ENCODE measurements at regions not wholly inside any gene's neighbourhood (a gene's known extent, or its start where the extent isn't known, plus 50 kb on each side); places are given as distances from the start of the nearest gene placed in this dataset.
"Not testable (repeated sequence)": the region's sequence is repeated elsewhere in the genome, so short reads cannot be mapped to it uniquely, and the experiment has no call there.

- Histone ChIP-seq H3K27ac (ENCODE audit: low read depth, low read length) (no peak overlapping the region), H4K20me1 (ENCODE audit: low read depth, low read length) (no peaks in the 10 kb centered on the region), H3K9ac (ENCODE audit: low read length) (no peak overlapping the region), H3K9me2 (replicated peaks; ENCODE audit: insufficient read depth, low read length) (no peaks in the 10 kb centered on the region), H3K4me3 (ENCODE audit: insufficient read depth, low read length, poor library complexity, severe bottlenecking) (no peak overlapping the region), H3K4me2 (ENCODE audit: low read depth, low read length, poor library complexity, severe bottlenecking) (no peak overlapping the region), H3K27me3 (ENCODE audit: low read length) (no peaks in the 10 kb centered on the region), H3F3A (ENCODE audit: insufficient read depth) (no peaks in the 10 kb centered on the region), H3K9me3 (ENCODE audit: insufficient read depth, low read length) (peaks cover 8% of the 10 kb centered on the region), H2AFZ (ENCODE audit: low read depth, low read length, severe bottlenecking) (no peak overlapping the region), H3K36me3 (ENCODE audit: low read length) (peaks cover 7% of the 10 kb centered on the region), H3K79me2 (ENCODE audit: insufficient read depth, low read length) (no peaks in the 10 kb centered on the region)
- TF ChIP-seq EZH2phosphoT487 (conservative IDR thresholded peaks at IDR 0.05; ENCODE audit: low read length) = no peak
- no peak for TF ChIP-seq CTCF (IDR thresholded peaks at IDR 0.05; ENCODE audit: insufficient read depth, low read length, poor library complexity, severe bottlenecking)
Observed at GRCh38 chr6:2324166-2324953, 79.0 kb upstream of the GMDS start.

GRCh38 chr6:2317498-2317897, 72.1 kb upstream of the GMDS start:
- not testable (repeated sequence) for H3K79me2 ChIP-seq (ENCODE audit: insufficient read depth, low read length); H3K4me3 ChIP-seq (ENCODE audit: insufficient read depth, low read length, poor library complexity, severe bottlenecking); H3K27me3 ChIP-seq (ENCODE audit: low read length); H3K36me3 ChIP-seq (ENCODE audit: low read length); H4K20me1 ChIP-seq (ENCODE audit: low read depth, low read length); H3K4me2 ChIP-seq (ENCODE audit: low read depth, low read length, poor library complexity, severe bottlenecking); H3F3A ChIP-seq (ENCODE audit: insufficient read depth); H3K27ac ChIP-seq (ENCODE audit: low read depth, low read length); H2AFZ ChIP-seq (ENCODE audit: low read depth, low read length, severe bottlenecking); H3K9ac ChIP-seq (ENCODE audit: low read length); H3K9me3 ChIP-seq (ENCODE audit: insufficient read depth, low read length); H3K9me2 ChIP-seq (replicated peaks; ENCODE audit: insufficient read depth, low read length)

- Histone ChIP-seq H3K79me2 (ENCODE audit: insufficient read depth, low read length) (no peaks in the 10 kb centered on the region), H3K9ac (ENCODE audit: low read length) (no peak overlapping the region), H3K9me3 (ENCODE audit: insufficient read depth, low read length) (no peaks in the 10 kb centered on the region), H4K20me1 (ENCODE audit: low read depth, low read length) (no peaks in the 10 kb centered on the region), H3K27ac (ENCODE audit: low read depth, low read length) (no peak overlapping the region), H3K9me2 (replicated peaks; ENCODE audit: insufficient read depth, low read length) (no peaks in the 10 kb centered on the region), H3K36me3 (ENCODE audit: low read length) (no peaks in the 10 kb centered on the region), H2AFZ (ENCODE audit: low read depth, low read length, severe bottlenecking) (no peak overlapping the region), H3K27me3 (ENCODE audit: low read length) (no peaks in the 10 kb centered on the region), H3K4me2 (ENCODE audit: low read depth, low read length, poor library complexity, severe bottlenecking) (no peak overlapping the region), H3F3A (ENCODE audit: insufficient read depth) (no peaks in the 10 kb centered on the region), H3K4me3 (ENCODE audit: insufficient read depth, low read length, poor library complexity, severe bottlenecking) (no peak overlapping the region)
- no peak for TF ChIP-seq CTCF (IDR thresholded peaks at IDR 0.05; ENCODE audit: insufficient read depth, low read length, poor library complexity, severe bottlenecking)
- no peak for TF ChIP-seq EZH2phosphoT487 (conservative IDR thresholded peaks at IDR 0.05; ENCODE audit: low read length)
Observed at GRCh38 chr6:2314641-2315040, 69.2 kb upstream of the GMDS start.

- no peaks in the 10 kb centered on the region for H3K27me3 ChIP-seq (ENCODE audit: low read length)
- H3F3A ChIP-seq (ENCODE audit: insufficient read depth) = no peaks in the 10 kb centered on the region
- H3K4me2 ChIP-seq (ENCODE audit: low read depth, low read length, poor library complexity, severe bottlenecking) = no peak overlapping the region
- H3K9me2 ChIP-seq (replicated peaks; ENCODE audit: insufficient read depth, low read length) = no peaks in the 10 kb centered on the region
- H2AFZ ChIP-seq (ENCODE audit: low read depth, low read length, severe bottlenecking) = no peak overlapping the region
- H3K36me3 ChIP-seq (ENCODE audit: low read length) = no peaks in the 10 kb centered on the region
- no peak overlapping the region for H3K27ac ChIP-seq (ENCODE audit: low read depth, low read length)
- H3K9ac ChIP-seq (ENCODE audit: low read length) = no peak overlapping the region
- no peak overlapping the region for H3K4me3 ChIP-seq (ENCODE audit: insufficient read depth, low read length, poor library complexity, severe bottlenecking)
- no peaks in the 10 kb centered on the region for H3K79me2 ChIP-seq (ENCODE audit: insufficient read depth, low read length)
- H3K9me3 ChIP-seq (ENCODE audit: insufficient read depth, low read length) = no peaks in the 10 kb centered on the region
- no peak for TF ChIP-seq CTCF (IDR thresholded peaks at IDR 0.05; ENCODE audit: insufficient read depth, low read length, poor library complexity, severe bottlenecking)
- TF ChIP-seq EZH2phosphoT487 (conservative IDR thresholded peaks at IDR 0.05; ENCODE audit: low read length) = no peak
- no peaks in the 10 kb centered on the region for H4K20me1 ChIP-seq (ENCODE audit: low read depth, low read length)
Observed at GRCh38 chr6:2310042-2310441, 64.6 kb upstream of the GMDS start.

Measured in SU-DHL-6 (cell line).